ENCODE measurements at regions not wholly inside any gene's neighbourhood (a gene's known extent, or its start where the extent isn't known, plus 50 kb on each side); places are given as distances from the start of the nearest gene placed in this dataset.

- Histone ChIP-seq H3K79me1 (ENCODE audit: low read length) (no peaks in the 10 kb centered on the region), H2BK120ac (ENCODE audit: low read depth, low read length) (no peak overlapping the region), H2BK15ac (replicated peaks; ENCODE audit: low read depth) (no peak overlapping the region), H3K9ac (ENCODE audit: low read length) (no peak overlapping the region), H2AK5ac (ENCODE audit: low read length) (no peak overlapping the region), H3K56ac (ENCODE audit: low read length) (no peak overlapping the region), H3K18ac (ENCODE audit: low read length) (no peak overlapping the region), H3K79me2 (ENCODE audit: control insufficient read depth, insufficient read depth, low read length) (no peaks in the 10 kb centered on the region), H3K4me1 (ENCODE audit: control insufficient read depth, low read depth, low read length) (no peaks in the 10 kb centered on the region), H3K4me3 (ENCODE audit: low read length) (no peak overlapping the region), H2BK5ac (ENCODE audit: low read length) (no peak overlapping the region), H3K36me3 (ENCODE audit: control insufficient read depth, insufficient read depth, low read length) (no peaks in the 10 kb centered on the region), H3K23ac (ENCODE audit: low read length) (no peak overlapping the region), H4K8ac (ENCODE audit: low read depth, low read length) (no peak overlapping the region), H3K27me3 (ENCODE audit: insufficient read depth, low read length, poor library complexity) (no peaks in the 10 kb centered on the region), H4K5ac (ENCODE audit: low read length) (no peak overlapping the region), H3K4ac (ENCODE audit: low read depth, low read length) (no peak overlapping the region), H3K4me2 (ENCODE audit: low read length) (no peak overlapping the region), H3K27ac (ENCODE audit: low read depth, low read length) (no peak overlapping the region)
- DNase-seq, result no peak
- no CpG with 5 or more reads among the region's 2 CpGs for WGBS (ENCODE audit: extremely low coverage, insufficient coverage, low lambda C conversion rate)
These were observed 133.1 kb downstream of the MTNR1A start for GRCh38 chr4:186422296-186422695.

GRCh38 chr4:186416451-186417060, 138.8 kb downstream of the MTNR1A start:
- no peaks in the 10 kb centered on the region for H3K79me1 ChIP-seq (ENCODE audit: low read length)
- DNase-seq, result no peak
- H4K8ac ChIP-seq (ENCODE audit: low read depth, low read length), result no peak overlapping the region
- no peak overlapping the region for H3K4me3 ChIP-seq (ENCODE audit: low read length)
- no peak overlapping the region for H2AK5ac ChIP-seq (ENCODE audit: low read length)
- no peak overlapping the region for H3K18ac ChIP-seq (ENCODE audit: low read length)
- H3K4ac ChIP-seq (ENCODE audit: low read depth, low read length), result no peak overlapping the region
- H2BK5ac ChIP-seq (ENCODE audit: low read length), result no peak overlapping the region
- no peaks in the 10 kb centered on the region for H3K27me3 ChIP-seq (ENCODE audit: insufficient read depth, low read length, poor library complexity)
- no peak overlapping the region for H3K56ac ChIP-seq (ENCODE audit: low read length)
- no peak overlapping the region for H3K9ac ChIP-seq (ENCODE audit: low read length)
- no peak overlapping the region for H3K4me2 ChIP-seq (ENCODE audit: low read length)
- H3K4me1 ChIP-seq (ENCODE audit: control insufficient read depth, low read depth, low read length), result no peaks in the 10 kb centered on the region
- H2BK15ac ChIP-seq (replicated peaks; ENCODE audit: low read depth), result no peak overlapping the region
- no peak overlapping the region for H3K23ac ChIP-seq (ENCODE audit: low read length)
- H3K36me3 ChIP-seq (ENCODE audit: control insufficient read depth, insufficient read depth, low read length), result no peaks in the 10 kb centered on the region
- no CpG with 5 or more reads among the region's 5 CpGs for WGBS (ENCODE audit: extremely low coverage, insufficient coverage, low lambda C conversion rate)
- no peak overlapping the region for H2BK120ac ChIP-seq (ENCODE audit: low read depth, low read length)
- no peaks in the 10 kb centered on the region for H3K79me2 ChIP-seq (ENCODE audit: control insufficient read depth, insufficient read depth, low read length)
- H4K5ac ChIP-seq (ENCODE audit: low read length), result no peak overlapping the region
- no peak overlapping the region for H3K27ac ChIP-seq (ENCODE audit: low read depth, low read length)

- H3K4me3 ChIP-seq (ENCODE audit: low read length), result no peak overlapping the region
- no peak overlapping the region for H3K9ac ChIP-seq (ENCODE audit: low read length)
- H2AK5ac ChIP-seq (ENCODE audit: low read length), result no peak overlapping the region
- H4K5ac ChIP-seq (ENCODE audit: low read length), result no peak overlapping the region
- no peak overlapping the region for H3K23ac ChIP-seq (ENCODE audit: low read length)
- H3K4me1 ChIP-seq (ENCODE audit: control insufficient read depth, low read depth, low read length), result no peaks in the 10 kb centered on the region
- no peaks in the 10 kb centered on the region for H3K36me3 ChIP-seq (ENCODE audit: control insufficient read depth, insufficient read depth, low read length)
- no peak overlapping the region for H3K4ac ChIP-seq (ENCODE audit: low read depth, low read length)
- no peak overlapping the region for H2BK5ac ChIP-seq (ENCODE audit: low read length)
- H3K27me3 ChIP-seq (ENCODE audit: insufficient read depth, low read length, poor library complexity), result no peaks in the 10 kb centered on the region
- no CpG with 5 or more reads among the region's 1 CpG for WGBS (ENCODE audit: extremely low coverage, insufficient coverage, low lambda C conversion rate)
- H3K56ac ChIP-seq (ENCODE audit: low read length), result no peak overlapping the region
- no peak overlapping the region for H2BK120ac ChIP-seq (ENCODE audit: low read depth, low read length)
- H4K8ac ChIP-seq (ENCODE audit: low read depth, low read length), result no peak overlapping the region
- DNase-seq, result no peak
- H3K4me2 ChIP-seq (ENCODE audit: low read length), result no peak overlapping the region
- H3K79me2 ChIP-seq (ENCODE audit: control insufficient read depth, insufficient read depth, low read length), result no peaks in the 10 kb centered on the region
- no peak overlapping the region for H2BK15ac ChIP-seq (replicated peaks; ENCODE audit: low read depth)
- no peak overlapping the region for H3K27ac ChIP-seq (ENCODE audit: low read depth, low read length)
- no peaks in the 10 kb centered on the region for H3K79me1 ChIP-seq (ENCODE audit: low read length)
- H3K18ac ChIP-seq (ENCODE audit: low read length), result no peak overlapping the region
These were observed 141.0 kb downstream of the MTNR1A start for GRCh38 chr4:186414390-186414789.

GRCh38 chr4:186405957-186406356, 140.0 kb downstream of the F11 start:
- Histone ChIP-seq H3K23ac (ENCODE audit: low read length) (no peak overlapping the region), H3K36me3 (ENCODE audit: control insufficient read depth, insufficient read depth, low read length) (no peaks in the 10 kb centered on the region), H3K27me3 (ENCODE audit: insufficient read depth, low read length, poor library complexity) (no peaks in the 10 kb centered on the region)

GRCh38 chr4:186404562-186405134, 138.7 kb downstream of the F11 start:
- no peak for DNase-seq
- H3K27me3 ChIP-seq (ENCODE audit: insufficient read depth, low read length, poor library complexity), result no peaks in the 10 kb centered on the region
- no peak overlapping the region for H2BK15ac ChIP-seq (replicated peaks; ENCODE audit: low read depth)
- H3K4me3 ChIP-seq (ENCODE audit: low read length), result no peak overlapping the region
- no peak overlapping the region for H3K4ac ChIP-seq (ENCODE audit: low read depth, low read length)
- H2BK5ac ChIP-seq (ENCODE audit: low read length), result no peak overlapping the region
- no peaks in the 10 kb centered on the region for H3K79me1 ChIP-seq (ENCODE audit: low read length)
- H3K4me1 ChIP-seq (ENCODE audit: control insufficient read depth, low read depth, low read length), result no peaks in the 10 kb centered on the region
- no peak overlapping the region for H2AK5ac ChIP-seq (ENCODE audit: low read length)
- no peak overlapping the region for H3K23ac ChIP-seq (ENCODE audit: low read length)
- no peak overlapping the region for H2BK120ac ChIP-seq (ENCODE audit: low read depth, low read length)
- no peak overlapping the region for H4K8ac ChIP-seq (ENCODE audit: low read depth, low read length)
- WGBS (ENCODE audit: extremely low coverage, insufficient coverage, low lambda C conversion rate), result 100% methylated on average over 3 of the region's 6 CpGs
- no peaks in the 10 kb centered on the region for H3K36me3 ChIP-seq (ENCODE audit: control insufficient read depth, insufficient read depth, low read length)
- no peak overlapping the region for H3K27ac ChIP-seq (ENCODE audit: low read depth, low read length)
- H3K18ac ChIP-seq (ENCODE audit: low read length), result no peak overlapping the region
- H3K79me2 ChIP-seq (ENCODE audit: control insufficient read depth, insufficient read depth, low read length), result no peaks in the 10 kb centered on the region
- H3K56ac ChIP-seq (ENCODE audit: low read length), result no peak overlapping the region
- no peak overlapping the region for H4K5ac ChIP-seq (ENCODE audit: low read length)
- no peak overlapping the region for H3K9ac ChIP-seq (ENCODE audit: low read length)
- no peak overlapping the region for H3K4me2 ChIP-seq (ENCODE audit: low read length)

More at GRCh38 chr4:186405957-186406356, 140.0 kb downstream of the F11 start:
- H4K8ac ChIP-seq (ENCODE audit: low read depth, low read length), result no peak overlapping the region
- H3K56ac ChIP-seq (ENCODE audit: low read length), result no peak overlapping the region
- no peak overlapping the region for H3K4me2 ChIP-seq (ENCODE audit: low read length)
- H3K4ac ChIP-seq (ENCODE audit: low read depth, low read length), result no peak overlapping the region
- H2AK5ac ChIP-seq (ENCODE audit: low read length), result no peak overlapping the region
- H3K79me2 ChIP-seq (ENCODE audit: control insufficient read depth, insufficient read depth, low read length), result no peaks in the 10 kb centered on the region
- no peak for DNase-seq
- no peak overlapping the region for H2BK5ac ChIP-seq (ENCODE audit: low read length)
- H3K27ac ChIP-seq (ENCODE audit: low read depth, low read length), result no peak overlapping the region
- H3K4me3 ChIP-seq (ENCODE audit: low read length), result no peak overlapping the region
- no peak overlapping the region for H3K9ac ChIP-seq (ENCODE audit: low read length)
- WGBS (ENCODE audit: extremely low coverage, insufficient coverage, low lambda C conversion rate), result 100% methylated on average over 2 of the region's 12 CpGs
- H2BK120ac ChIP-seq (ENCODE audit: low read depth, low read length), result no peak overlapping the region
- no peaks in the 10 kb centered on the region for H3K79me1 ChIP-seq (ENCODE audit: low read length)
- H4K5ac ChIP-seq (ENCODE audit: low read length), result no peak overlapping the region
- H3K4me1 ChIP-seq (ENCODE audit: control insufficient read depth, low read depth, low read length), result no peaks in the 10 kb centered on the region
- H2BK15ac ChIP-seq (replicated peaks; ENCODE audit: low read depth), result no peak overlapping the region
- H3K18ac ChIP-seq (ENCODE audit: low read length), result no peak overlapping the region

- Histone ChIP-seq H3K56ac (ENCODE audit: low read length) (no peak overlapping the region), H3K23ac (ENCODE audit: low read length) (no peak overlapping the region), H2AK5ac (ENCODE audit: low read length) (no peak overlapping the region), H3K79me1 (ENCODE audit: low read length) (no peaks in the 10 kb centered on the region), H4K5ac (ENCODE audit: low read length) (no peak overlapping the region), H3K79me2 (ENCODE audit: control insufficient read depth, insufficient read depth, low read length) (no peaks in the 10 kb centered on the region), H3K36me3 (ENCODE audit: control insufficient read depth, insufficient read depth, low read length) (no peaks in the 10 kb centered on the region), H4K8ac (ENCODE audit: low read depth, low read length) (no peak overlapping the region), H2BK5ac (ENCODE audit: low read length) (no peak overlapping the region), H2BK15ac (replicated peaks; ENCODE audit: low read depth) (no peak overlapping the region), H3K4ac (ENCODE audit: low read depth, low read length) (no peak overlapping the region), H3K9ac (ENCODE audit: low read length) (no peak overlapping the region), H3K27ac (ENCODE audit: low read depth, low read length) (no peak overlapping the region), H3K4me1 (ENCODE audit: control insufficient read depth, low read depth, low read length) (no peaks in the 10 kb centered on the region), H3K18ac (ENCODE audit: low read length) (no peak overlapping the region), H3K27me3 (ENCODE audit: insufficient read depth, low read length, poor library complexity) (no peaks in the 10 kb centered on the region), H3K4me2 (ENCODE audit: low read length) (no peak overlapping the region), H3K4me3 (ENCODE audit: low read length) (no peak overlapping the region), H2BK120ac (ENCODE audit: low read depth, low read length) (no peak overlapping the region)
- DNase-seq, result no peak
- no CpG with 5 or more reads among the region's 6 CpGs for WGBS (ENCODE audit: extremely low coverage, insufficient coverage, low lambda C conversion rate)
These were observed 134.7 kb downstream of the F11 start for GRCh38 chr4:186400676-186401075.

All from mesendoderm (in vitro differentiated cells).